CD4-positive, CD25-positive, alpha-beta regulatory T cell (primary cell): ENCODE measurements at regions not wholly inside any gene's neighbourhood (a gene's known extent, or its start where the extent isn't known, plus 50 kb on each side); places are given as distances from the start of the nearest gene placed in this dataset.
A peak's percentile ranks its signal among the peaks of the same experiment; 100 is the strongest.
"Not testable (repeated sequence)": the region's sequence is repeated elsewhere in the genome, so short reads cannot be mapped to it uniquely, and the experiment has no call there.

ENCODE experiments used
- ATAC-seq, 2 donors: fragments of 150-1000 bp; cut with Tn5 transposase; one replicate each; pipeline ENCODE4 v1.10.0; 2021; ENCODE audit warnings: low read depth in 2 of 2, moderate number of reproducible peaks in 2 of 2, moderate library complexity in 1 of 2
- DNase-seq, 3 donors: peaks; one replicate each; pipeline versions ENCODE4 v3.0.0 to v3.0.0-alpha.2; 2012 to 2022; ENCODE audit warnings: mixed read lengths in 1 of 3
- H3K27ac ChIP-seq: one replicate; pipeline ENCODE4 v1.7.0; 2013; ENCODE audit warnings: mild to moderate bottlenecking, low read length; ENCODE audit not compliant: insufficient read depth, poor library complexity, severe bottlenecking
- H3K27me3 ChIP-seq: one replicate; pipeline ENCODE4 v1.7.0; 2013; ENCODE audit warnings: low read length; ENCODE audit not compliant: control insufficient read depth, insufficient read depth
- H3K36me3 ChIP-seq: one replicate; pipeline ENCODE4 v1.7.0; 2013; ENCODE audit warnings: mild to moderate bottlenecking, low read length, moderate library complexity; ENCODE audit not compliant: control insufficient read depth, insufficient read depth
- H3K4me1 ChIP-seq: 2 replicates; pipeline ENCODE4 v1.7.0; 2013; ENCODE audit warnings: mild to moderate bottlenecking, low read length; ENCODE audit not compliant: insufficient read depth, control insufficient read depth, poor library complexity, severe bottlenecking
- H3K4me3 ChIP-seq: one replicate; pipeline ENCODE4 v1.7.0; 2013; ENCODE audit warnings: low read depth, mild to moderate bottlenecking, low read length, moderate library complexity
- H3K9me3 ChIP-seq, 2 experiments: 1 replicate in 1 of 2; 2 replicates in 1 of 2; pipeline ENCODE4 v1.7.0; 2013; ENCODE audit warnings: low read length in 2 of 2, mild to moderate bottlenecking in 1 of 2, moderate library complexity in 1 of 2; ENCODE audit not compliant: control insufficient read depth in 2 of 2
- H3K27ac Mint-ChIP-seq, 3 donors: one replicate each; pipeline ENCODE4 v1.8.0; 2020 to 2022; ENCODE audit warnings: mild to moderate bottlenecking in 3 of 3, mixed read lengths in 3 of 3, moderate library complexity in 2 of 3
- H3K27me3 Mint-ChIP-seq: one replicate; pipeline ENCODE4 v1.8.0; 2022; ENCODE audit warnings: mild to moderate bottlenecking, mixed read lengths
- H3K36me3 Mint-ChIP-seq: one replicate; pipeline ENCODE4 v1.8.0; 2020; ENCODE audit warnings: mixed read lengths
- H3K4me1 Mint-ChIP-seq, 4 donors: one replicate each; pipeline ENCODE4 v1.8.0; 2020 to 2022; ENCODE audit warnings: mixed read lengths in 4 of 4, mild to moderate bottlenecking in 1 of 4
- H3K4me3 Mint-ChIP-seq, 4 donors: one replicate each; pipeline ENCODE4 v1.8.0; 2020 to 2022; ENCODE audit warnings: mild to moderate bottlenecking in 4 of 4, mixed read lengths in 4 of 4, moderate library complexity in 3 of 4
- H3K9me3 Mint-ChIP-seq, 7 donors: one replicate each; pipeline ENCODE4 v1.8.0; 2020 to 2022; ENCODE audit warnings: mixed read lengths in 7 of 7, mild to moderate bottlenecking in 3 of 7, moderate library complexity in 2 of 7

DNA sequence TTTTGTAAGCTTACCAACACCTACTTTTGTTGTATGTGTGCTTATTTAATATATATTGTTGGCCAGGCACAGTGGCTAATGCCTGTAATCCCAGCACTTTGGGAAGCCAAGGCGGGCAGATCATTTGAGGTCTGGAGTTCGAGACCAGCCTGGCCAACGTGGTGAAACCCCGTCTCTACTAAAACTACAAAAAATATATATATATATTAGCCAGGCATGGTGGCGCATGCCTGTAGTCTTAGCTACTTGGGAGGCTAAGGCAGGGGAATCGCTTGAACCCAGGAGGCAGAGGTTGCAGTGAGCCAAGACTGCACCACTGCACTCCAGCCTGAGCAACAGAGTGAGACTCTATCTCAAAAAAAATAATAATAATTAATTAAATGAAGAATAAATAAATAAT, 142.0 kb upstream of the C1QTNF3 start:
- not testable (repeated sequence) for DNase-seq, H3K4me3 Mint-ChIP-seq, H3K4me3 ChIP-seq, H3K9me3 ChIP-seq, ATAC-seq, H3K4me1 ChIP-seq, H3K27me3 Mint-ChIP-seq, H3K27ac Mint-ChIP-seq, H3K27ac ChIP-seq, H3K4me1 Mint-ChIP-seq, H3K36me3 ChIP-seq, H3K27me3 ChIP-seq, H3K9me3 Mint-ChIP-seq
- peaks cover 22% of the 10 kb centered on the region for H3K36me3 Mint-ChIP-seq

DNA sequence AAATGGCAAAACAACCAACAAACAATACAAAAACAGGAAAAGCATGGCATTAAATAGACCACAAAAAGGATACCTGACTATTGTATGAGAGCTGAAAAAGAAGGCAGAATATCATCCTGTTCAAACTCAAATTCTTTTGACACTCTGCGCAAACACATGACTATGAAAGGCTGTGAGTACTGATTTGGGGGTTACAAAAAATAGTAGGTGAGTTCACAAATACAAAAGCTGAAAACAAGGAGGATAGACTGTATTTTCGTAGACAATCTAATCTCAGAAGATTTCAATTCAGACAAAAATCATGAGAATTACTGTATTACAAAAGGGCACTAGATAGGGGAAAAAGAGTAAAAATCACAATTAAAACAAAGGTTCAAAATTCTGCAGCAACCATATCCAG, 142.6 kb upstream of the C1QTNF3 start:
- ATAC-seq, H3K9me3 ChIP-seq, H3K27me3 ChIP-seq, H3K27me3 Mint-ChIP-seq, H3K9me3 Mint-ChIP-seq, H3K4me1 ChIP-seq, H3K36me3 ChIP-seq, H3K27ac ChIP-seq, H3K4me3 ChIP-seq, DNase-seq, H3K4me3 Mint-ChIP-seq, H3K4me1 Mint-ChIP-seq: not testable (repeated sequence)
- Mint-ChIP-seq H3K27ac (peak overlapping the region in 2 of 3 donors; percentile 1 to 3), H3K36me3 (peaks cover 21% of the 10 kb centered on the region)

DNA sequence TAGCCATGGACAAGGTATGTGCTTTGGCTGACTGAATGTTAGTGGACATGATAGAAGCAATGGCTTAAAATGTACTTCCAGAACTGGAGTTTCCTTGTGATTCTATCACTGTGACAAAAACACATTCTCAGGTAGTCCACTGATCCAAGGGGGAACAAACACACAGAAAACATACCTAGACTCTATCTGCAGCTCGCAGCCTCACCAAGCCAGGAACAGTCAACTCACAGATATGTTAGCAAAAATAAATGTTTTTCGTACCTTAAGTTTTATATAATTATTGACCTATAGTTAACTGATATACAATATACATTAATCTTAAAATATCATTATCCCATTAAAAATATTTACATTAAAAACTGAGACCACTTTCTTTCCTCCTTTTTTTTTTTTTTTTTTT, 143.1 kb upstream of the C1QTNF3 start:
- Mint-ChIP-seq H3K36me3 (peaks cover 23% of the 10 kb centered on the region), H3K27ac (peak overlapping the region in 2 of 3 donors; percentile 1 to 33)
- H3K9me3 ChIP-seq, H3K4me3 Mint-ChIP-seq, H3K36me3 ChIP-seq, H3K27me3 Mint-ChIP-seq, H3K4me1 ChIP-seq, H3K4me3 ChIP-seq, H3K27me3 ChIP-seq, H3K9me3 Mint-ChIP-seq, ATAC-seq, H3K27ac ChIP-seq, H3K4me1 Mint-ChIP-seq: not testable (repeated sequence)
- peak in 1 of 3 donors; percentile 1 for DNase-seq

DNA sequence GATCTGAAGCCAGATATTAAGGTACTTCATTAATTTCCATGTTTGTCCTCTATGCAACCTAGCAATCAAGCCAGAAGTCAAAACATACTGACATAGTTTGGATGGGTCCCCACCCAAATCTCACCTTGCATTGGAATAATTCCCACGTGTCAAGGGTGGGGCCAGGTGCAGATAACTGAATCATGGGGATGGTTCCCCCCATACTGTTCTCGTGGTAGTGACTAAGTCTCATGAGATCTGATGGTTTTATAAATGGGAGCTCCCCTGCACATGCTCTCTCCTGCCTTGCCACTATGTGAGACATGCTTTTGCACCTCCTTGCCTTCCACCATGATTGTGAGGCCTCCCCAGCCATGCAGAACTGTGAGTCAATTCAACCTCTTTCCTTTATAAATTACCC, 143.9 kb upstream of the C1QTNF3 start:
- peak overlapping the region in 2 of 3 donors; percentile 42 to 56 for H3K27ac Mint-ChIP-seq
- not testable (repeated sequence) for ATAC-seq
- H3K36me3 Mint-ChIP-seq, result peaks cover 31% of the 10 kb centered on the region

DNA sequence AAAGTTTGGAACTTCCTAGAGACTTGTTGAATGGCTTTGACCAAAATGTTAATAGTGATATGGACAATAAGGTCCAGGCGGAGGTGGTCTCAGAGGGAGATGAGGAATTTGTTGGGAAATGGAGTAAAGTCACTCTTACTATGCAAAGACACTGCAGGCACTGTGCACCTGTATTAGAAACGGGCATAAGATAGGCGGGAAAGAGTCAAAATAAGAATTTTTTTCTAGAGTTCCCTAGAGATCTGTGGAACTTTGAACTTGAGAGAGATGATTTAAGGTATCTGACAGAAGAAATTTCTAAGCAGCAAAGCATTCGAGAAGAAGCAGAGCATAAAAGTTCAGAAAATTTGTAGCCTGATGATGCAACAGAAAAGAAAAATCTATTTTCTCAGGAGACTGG, 144.4 kb upstream of the C1QTNF3 start:
- not testable (repeated sequence) for H3K4me1 Mint-ChIP-seq, H3K4me3 Mint-ChIP-seq, ATAC-seq, H3K4me3 ChIP-seq, H3K27me3 ChIP-seq, H3K4me1 ChIP-seq, H3K9me3 Mint-ChIP-seq, H3K27me3 Mint-ChIP-seq, H3K27ac ChIP-seq, DNase-seq, H3K9me3 ChIP-seq, H3K36me3 ChIP-seq
- peak overlapping the region in 1 of 3 donors; percentile 56 for H3K27ac Mint-ChIP-seq
- peaks cover 35% of the 10 kb centered on the region for H3K36me3 Mint-ChIP-seq

More for the DNA sequence above, 143.9 kb upstream of the C1QTNF3 start:
- not testable (repeated sequence) for H3K4me1 ChIP-seq, H3K36me3 ChIP-seq, H3K27ac ChIP-seq, H3K4me3 Mint-ChIP-seq, H3K27me3 ChIP-seq, H3K4me1 Mint-ChIP-seq, H3K9me3 ChIP-seq, H3K4me3 ChIP-seq, H3K9me3 Mint-ChIP-seq, H3K27me3 Mint-ChIP-seq
- DNase-seq, result peak in 1 of 3 donors; percentile 5

DNA sequence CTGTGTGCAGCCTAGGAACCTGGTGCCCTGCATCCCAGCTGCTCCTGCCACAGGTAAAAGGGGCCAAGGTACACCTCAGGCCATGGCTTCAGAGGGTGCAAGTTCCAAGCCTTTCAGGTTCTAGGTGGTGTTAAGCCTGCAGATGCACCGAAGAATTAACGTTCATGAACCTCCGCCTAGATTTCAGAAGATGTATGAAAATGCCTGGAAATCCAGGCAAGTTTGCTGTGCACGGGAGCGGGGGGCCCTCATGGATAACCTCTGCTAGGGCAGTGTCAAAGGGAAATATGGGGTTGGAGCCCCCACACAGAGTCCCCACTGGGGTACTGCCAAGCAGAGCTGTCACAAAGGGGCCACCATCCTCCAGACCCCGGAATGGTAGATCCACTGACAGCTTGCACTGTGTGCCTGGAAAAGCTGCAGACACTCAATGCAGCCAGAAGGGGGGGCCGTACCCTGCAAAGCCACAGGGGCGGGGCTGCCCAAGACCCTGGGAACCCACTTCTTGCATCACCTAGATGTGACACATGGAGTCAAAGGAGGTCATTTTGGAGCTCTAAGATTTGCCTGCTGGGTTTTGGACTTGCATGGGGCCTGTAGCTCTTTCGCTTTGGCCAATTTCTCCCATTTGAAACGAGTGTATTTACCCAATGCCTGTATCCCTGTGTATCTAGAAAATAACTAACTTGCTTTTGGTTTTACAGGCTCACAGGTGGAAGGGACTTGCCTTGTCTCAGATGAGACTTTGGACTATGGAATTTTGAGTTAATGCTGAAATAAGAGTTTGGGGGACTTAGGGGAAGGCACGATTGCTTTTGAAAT, 145.2 kb upstream of the C1QTNF3 start:
- not testable (repeated sequence) for H3K27me3 ChIP-seq, H3K36me3 ChIP-seq, ATAC-seq, H3K4me3 ChIP-seq, H3K9me3 Mint-ChIP-seq, H3K4me1 ChIP-seq, H3K27me3 Mint-ChIP-seq, H3K27ac ChIP-seq, H3K4me3 Mint-ChIP-seq, H3K9me3 ChIP-seq, H3K4me1 Mint-ChIP-seq
- H3K36me3 Mint-ChIP-seq, result peaks cover 38% of the 10 kb centered on the region
- DNase-seq, result peak; percentile 35 to 48 (median 37)
- peak overlapping the region in 2 of 3 donors; percentile 39 for H3K27ac Mint-ChIP-seq

DNA sequence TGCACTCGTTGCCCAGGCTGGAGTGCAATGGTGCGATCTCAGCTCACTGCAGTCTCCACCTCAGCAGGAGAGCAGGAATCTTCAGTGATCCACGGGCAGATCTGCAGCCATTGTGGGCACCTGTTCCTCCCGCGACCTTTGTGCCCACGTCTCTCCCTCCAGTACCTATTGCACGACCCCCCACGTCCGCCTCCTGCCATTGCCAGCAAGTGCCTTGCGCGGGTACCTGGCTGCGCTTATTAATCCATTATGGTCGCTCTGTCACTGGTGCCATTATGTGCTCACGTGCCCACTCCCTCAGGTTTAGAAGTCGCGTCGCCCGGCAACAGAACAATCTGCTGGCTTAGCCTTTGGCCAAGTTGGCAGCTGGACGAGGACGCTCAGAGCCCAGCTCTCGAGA, 146.2 kb upstream of the C1QTNF3 start:
- H3K4me3 Mint-ChIP-seq, result not testable (repeated sequence)
- H3K27ac Mint-ChIP-seq, result peak overlapping the region in 1 of 3 donors; percentile 44

DNA sequence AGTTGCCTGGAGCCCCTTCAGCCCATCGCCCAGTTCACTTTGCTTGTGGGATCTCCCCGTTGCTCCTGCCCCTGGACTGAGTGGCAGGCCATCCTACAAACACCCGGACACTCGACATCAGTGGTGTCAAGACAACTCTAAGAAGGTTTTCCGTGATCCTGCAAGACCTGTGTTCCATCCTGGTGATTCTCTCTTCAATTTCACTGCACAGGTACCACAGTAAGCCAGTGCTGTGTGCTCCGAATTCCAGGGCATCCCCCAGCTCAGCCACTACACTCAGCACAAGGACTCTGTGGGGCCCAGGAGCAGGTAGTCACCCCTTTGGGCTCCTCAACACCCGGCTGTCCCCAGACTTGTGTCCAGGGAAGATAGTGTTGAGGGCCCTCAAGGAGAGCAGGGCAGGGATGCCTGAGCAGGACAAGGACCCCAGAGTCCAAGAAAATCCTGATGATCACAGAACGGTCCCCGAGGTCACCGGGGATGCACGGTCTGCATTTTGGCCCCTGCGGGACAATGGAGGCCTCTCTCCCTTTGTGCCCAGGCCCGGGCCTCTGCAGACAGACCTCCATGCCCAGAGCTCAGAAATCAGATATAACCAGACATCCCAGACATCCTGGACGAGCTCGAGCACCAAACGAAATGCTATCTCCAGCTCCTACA, 146.9 kb upstream of the C1QTNF3 start:
- H3K4me1 Mint-ChIP-seq, H3K27ac Mint-ChIP-seq, H3K9me3 ChIP-seq, H3K4me3 Mint-ChIP-seq, ATAC-seq, H3K4me1 ChIP-seq, H3K27me3 Mint-ChIP-seq, H3K4me3 ChIP-seq, H3K27me3 ChIP-seq, H3K9me3 Mint-ChIP-seq, H3K27ac ChIP-seq: not testable (repeated sequence)
- H3K36me3 ChIP-seq, result peaks cover 15% of the 10 kb centered on the region
- peaks cover 40% of the 10 kb centered on the region for H3K36me3 Mint-ChIP-seq
- DNase-seq, result peak in 1 of 3 donors; percentile 17

More for the DNA sequence above, 146.2 kb upstream of the C1QTNF3 start:
- H3K9me3 ChIP-seq, H3K27me3 ChIP-seq, H3K4me1 Mint-ChIP-seq, H3K4me1 ChIP-seq, ATAC-seq, H3K9me3 Mint-ChIP-seq, H3K4me3 ChIP-seq, H3K27me3 Mint-ChIP-seq, H3K27ac ChIP-seq: not testable (repeated sequence)
- peak in 1 of 3 donors; percentile 17 for DNase-seq
- H3K36me3 ChIP-seq, result peaks cover 15% of the 10 kb centered on the region
- H3K36me3 Mint-ChIP-seq, result peaks cover 40% of the 10 kb centered on the region
